GM12878 (cell line): ENCODE measurements at regions not wholly inside any gene's neighbourhood (a gene's known extent, or its start where the extent isn't known, plus 50 kb on each side); places are given as distances from the start of the nearest gene placed in this dataset.

Source experiments
- ATAC-seq: fragments of 200-7000 bp; cut with Tn5 transposase; 3 replicates; pipeline ENCODE4 v1.9.1; 2020; ENCODE audit warnings: mild to moderate bottlenecking, moderate library complexity
- BruUV-seq: library from RNA; stranded (reverse); fragments of 400-500 nt; replicated peaks from 2 replicates; lab custom pipeline; 2021; lab: Mats Ljungman, UMichigan
- CTCF ChIA-PET: fragments of 300-600 bp; sonication (Branson Sonifier 250); formaldehyde crosslinking; extraction: SDS; loops from one replicate; lab custom pipeline; 2021; ENCODE audit warnings: inconsistent platforms; lab: Yijun Ruan, JAX
- POLR2A ChIA-PET: fragments of 350-600 bp; formaldehyde crosslinking; extraction: SDS; loops from one replicate; lab custom pipeline; 2021; ENCODE audit warnings: inconsistent platforms; lab: Charles Lee
- RAD21 ChIA-PET: fragments of 300-600 bp; sonication (Branson Sonifier 250); formaldehyde crosslinking; loops from one replicate; lab custom pipeline; 2023; ENCODE audit warnings: antibody characterized with exemption; ENCODE audit not compliant: unreplicated experiment; lab: Charles Lee
- SMC1A ChIA-PET: fragments of 300-600 bp; sonication (Branson Sonifier 250); formaldehyde crosslinking; loops from one replicate; lab custom pipeline; 2023; ENCODE audit not compliant: unreplicated experiment, uncharacterized antibody; lab: Charles Lee
- DNase-seq: peaks from one replicate; pipeline ENCODE4 v3.0.0-alpha.2; 2011; ENCODE audit warnings: low read depth, low spot score
- FAIRE-seq: peaks from 3 replicates; lab custom pipeline; 2011; peaks lifted over from hg19 to GRCh38; lab: Jason Lieb, UNC
- H2AFZ ChIP-seq: 2 replicates; pipeline ENCODE4 v1.6.0; 2011; ENCODE audit warnings: low read depth, low read length, control low read depth; ENCODE audit not compliant: control insufficient read depth
- H3K27ac ChIP-seq: 2 replicates; pipeline ENCODE4 v1.5.1; 2011; ENCODE audit warnings: control low read depth; ENCODE audit not compliant: control insufficient read depth, insufficient read depth
- H3K27me3 ChIP-seq, 2 experiments: replicated peaks in 1 of 2; 2 replicates each; pipeline versions ENCODE4 v1.6.0 to v1.6.1; 2011; ENCODE audit warnings: low read length in 1 of 2; ENCODE audit not compliant: control insufficient read depth in 2 of 2, insufficient read depth in 2 of 2
- H3K36me3 ChIP-seq, 2 experiments: 2 replicates each; pipeline ENCODE4 v1.5.1; 2011; ENCODE audit warnings: low read length in 1 of 2; ENCODE audit not compliant: control insufficient read depth in 2 of 2, insufficient read depth in 2 of 2
- H3K4me1 ChIP-seq: 2 replicates; pipeline ENCODE4 v1.6.1; 2011; ENCODE audit warnings: mild to moderate bottlenecking, low read length, moderate library complexity, mixed read lengths; ENCODE audit not compliant: control insufficient read depth, insufficient read depth
- H3K4me2 ChIP-seq: 2 replicates; pipeline ENCODE4 v1.6.0; 2011; ENCODE audit warnings: control low read depth; ENCODE audit not compliant: control insufficient read depth, insufficient read depth
- H3K4me3 ChIP-seq: fragments of 200-600 bp; sonication (generic); 2 replicates; pipeline ENCODE4 v1.5.1; 2016
- H3K79me2 ChIP-seq: 2 replicates; pipeline ENCODE4 v1.6.0; 2011; ENCODE audit warnings: low read length; ENCODE audit not compliant: control insufficient read depth, insufficient read depth
- H3K9ac ChIP-seq: 2 replicates; pipeline ENCODE4 v1.8.0; 2011; ENCODE audit warnings: low read length, control low read depth, mixed read lengths; ENCODE audit not compliant: control insufficient read depth, insufficient read depth
- H3K9me3 ChIP-seq: replicated peaks from 3 replicates; pipeline ENCODE4 v1.5.1; 2011; ENCODE audit warnings: mild to moderate bottlenecking, low read length; ENCODE audit not compliant: control insufficient read depth, insufficient read depth
- H4K20me1 ChIP-seq: 2 replicates; pipeline ENCODE4 v1.6.0; 2011; ENCODE audit not compliant: control insufficient read depth, insufficient read depth
- BACH1 ChIP-seq: fragments of 450-650 bp; IDR thresholded peaks from 2 replicates; pipeline ENCODE4 v1.6.1; 2017; ENCODE audit warnings: mild to moderate bottlenecking, borderline replicate concordance
- BCL3 ChIP-seq: IDR thresholded peaks from 2 replicates; pipeline ENCODE4 v1.6.1; 2011; ENCODE audit warnings: borderline replicate concordance, low read depth, mild to moderate bottlenecking, moderate library complexity, low read length; ENCODE audit not compliant: insufficient read depth, poor library complexity, severe bottlenecking
- CBFB ChIP-seq: IDR thresholded peaks from 2 replicates; pipeline ENCODE4 v1.6.1; 2016; ENCODE audit warnings: antibody characterized with exemption, low read depth
- CREB1 ChIP-seq: IDR thresholded peaks from 2 replicates; pipeline ENCODE4 v1.6.1; 2012; ENCODE audit warnings: low read depth, mild to moderate bottlenecking, inconsistent platforms
- CTCF ChIP-seq, 3 experiments: IDR thresholded peaks in 2 of 3; conservative IDR thresholded peaks in 1 of 3; 2 replicates each; pipeline ENCODE4 v1.5.1; 2011; ENCODE audit warnings: low read depth in 3 of 3, low read length in 3 of 3, mild to moderate bottlenecking in 3 of 3, control low read depth in 2 of 3, moderate library complexity in 2 of 3, inconsistent platforms in 1 of 3, mixed read lengths in 1 of 3; ENCODE audit not compliant: control insufficient read depth in 2 of 3, insufficient read depth in 1 of 3; ENCODE audit errors: extremely low read depth in 1 of 3
- FOS ChIP-seq: IDR thresholded peaks from 3 replicates; pipeline ENCODE4 v1.6.1; 2011; ENCODE audit warnings: borderline replicate concordance; ENCODE audit not compliant: insufficient read length; ENCODE audit errors: extremely low read depth
- HSF1 ChIP-seq: fragments of 150-350 bp; IDR thresholded peaks from 2 replicates; pipeline ENCODE4 v1.6.1; 2014; ENCODE audit warnings: mild to moderate bottlenecking, low read depth, low read length
- NR2C1 ChIP-seq: fragments of 450-650 bp; IDR thresholded peaks from 2 replicates; pipeline ENCODE4 v1.6.1; 2017; ENCODE audit warnings: antibody characterized with exemption, mild to moderate bottlenecking, moderate library complexity
- POU2F2 ChIP-seq: IDR thresholded peaks from 3 replicates; pipeline ENCODE4 v1.6.1; 2011; ENCODE audit warnings: low read depth, mild to moderate bottlenecking, low read length, borderline replicate concordance
- RAD51 ChIP-seq: fragments of 450-650 bp; IDR thresholded peaks from 2 replicates; pipeline ENCODE4 v1.6.1; 2016; ENCODE audit warnings: moderate library complexity, mild to moderate bottlenecking, inconsistent platforms
- RB1 ChIP-seq: fragments of 450-650 bp; formaldehyde crosslinking; IDR thresholded peaks from 2 replicates; pipeline ENCODE4 v1.6.1; 2017; ENCODE audit warnings: mild to moderate bottlenecking, borderline replicate concordance
- SIX5 ChIP-seq: IDR thresholded peaks from 2 replicates; pipeline ENCODE4 v1.6.1; 2011; ENCODE audit warnings: mild to moderate bottlenecking, low read depth, low read length, moderate library complexity; ENCODE audit not compliant: severe bottlenecking
- SMARCA5 ChIP-seq: fragments of 450-650 bp; IDR thresholded peaks from 2 replicates; pipeline ENCODE4 v1.6.1; 2017; ENCODE audit warnings: mild to moderate bottlenecking
- STAT3 ChIP-seq: IDR thresholded peaks from 2 replicates; pipeline ENCODE4 v1.6.1; 2011; ENCODE audit warnings: low read depth, low read length, improper control_type of control experiment
- WGBS: methylation state at CpG from one replicate; pipeline ENCODE4 v1.1.6; 2016; ENCODE audit warnings: low lambda C conversion rate; ENCODE audit not compliant: insufficient replicate concordance, insufficient coverage; ENCODE audit errors: missing lambda C conversion rate; 5-methylcytosine and 5-hydroxymethylcytosine counted together
- in situ Hi-C: fragments of 300-500 bp; cut with MboI; formaldehyde crosslinking; loops from 9 replicates; pipeline ENCODE4 v1.14.3; 2018; ENCODE audit warnings: mixed read lengths
- intact Hi-C: fragments of 100-400 bp; cut with micrococcal nuclease; formaldehyde crosslinking; loops from one replicate; pipeline ENCODE4 v1.14.2; 2022; ENCODE audit not compliant: unreplicated experiment

- Histone ChIP-seq H3K27me3 (no peaks in the 10 kb centered on the region), H3K4me3 (no peak overlapping the region), H3K9ac (no peak overlapping the region), H3K4me1 (no peaks in the 10 kb centered on the region), H3K36me3 (no peaks in the 10 kb centered on the region), H3K9me3 (peaks cover 5% of the 10 kb centered on the region), H3K4me2 (no peak overlapping the region), H2AFZ (no peak overlapping the region)
- 0% methylated on average over 1 of the region's 1 CpG for WGBS
- ChIA-PET SMC1A (interaction anchor here (0.8 to 1.3 kb wide), 5 partner anchors 8 to 40 kb away, joined by 3 to 4 read pairs (median 3); no protein-coding TSS in a partner anchor), RAD21 (interaction anchor here (1.9 kb wide), 1 partner anchor 18 kb away, joined by 5 read pairs; no protein-coding TSS in a partner anchor)
- intact Hi-C loops (no loop called here), in situ Hi-C loops (no loop called here)
- FAIRE-seq, result no peak
- no TSS peak for BruUV-seq
- no peak for TF ChIP-seq RAD51
- no peak for TF ChIP-seq SIX5
- TF ChIP-seq CTCF (IDR thresholded peaks at IDR 0.05 in 2 of 3, conservative IDR thresholded peaks at IDR 0.05 in 1 of 3; ENCODE audit: control insufficient read depth in 2 of 3, extremely low read depth in 1 of 3, insufficient read depth in 1 of 3, low read depth in 3 of 3, low read length in 3 of 3), result no peak
- TF ChIP-seq NR2C1, result no peak
- no peak for TF ChIP-seq SMARCA5
- TF ChIP-seq HSF1, result no peak
- no peak for TF ChIP-seq CBFB
- TF ChIP-seq BCL3, result no peak
- no peak for TF ChIP-seq CREB1
- TF ChIP-seq POU2F2, result no peak
- TF ChIP-seq BACH1, result no peak
- TF ChIP-seq STAT3, result no peak
- no peak for TF ChIP-seq FOS
- TF ChIP-seq RB1, result no peak
- TF ChIP-seq, all 136 proteins: peak for 0
- DNase-seq, result no peak
- H4K20me1 ChIP-seq, result no peaks in the 10 kb centered on the region
- ChIA-PET CTCF (interaction anchor here (0.5 to 1.0 kb wide), 2 partner anchors 18 to 95 kb away, joined by 3 read pairs; no protein-coding TSS in a partner anchor), POLR2A (interaction anchor here (1.0 kb wide), 1 partner anchor 9 kb away, joined by 3 read pairs; no protein-coding TSS in a partner anchor)
- H3K27ac ChIP-seq, result no peak overlapping the region
- ATAC-seq, result no peak
- no peaks in the 10 kb centered on the region for H3K79me2 ChIP-seq
Observed at GRCh38 chr6:40179496-40179895, 245.2 kb upstream of the MOCS1 start.
